GM23338 (cell line): ENCODE measurements at regions not wholly inside any gene's neighbourhood (a gene's known extent, or its start where the extent isn't known, plus 50 kb on each side); places are given as distances from the start of the nearest gene placed in this dataset.

Experiments used
- ATAC-seq: fragments of 200-7000 bp; cut with Tn5 transposase; 3 replicates; pipeline ENCODE4 v1.9.1; 2020
- DNase-seq: peaks from one replicate; pipeline ENCODE4 v3.0.0-alpha.2; 2015; ENCODE audit warnings: low spot score
- H2AFZ ChIP-seq: fragments of 200-600 bp; sonication (generic); 2 replicates; pipeline ENCODE4 v1.8.0; 2016; ENCODE audit warnings: antibody characterized with exemption, mild to moderate bottlenecking, moderate library complexity
- H3F3A ChIP-seq: fragments of 200-600 bp; sonication (generic); replicated peaks from 2 replicates; pipeline ENCODE4 v1.8.0; 2017; ENCODE audit warnings: antibody characterized with exemption, mixed run types, low read depth
- H3K27ac ChIP-seq: fragments of 200-600 bp; sonication (generic); 2 replicates; pipeline ENCODE4 v1.6.1; 2016; ENCODE audit warnings: low read depth
- H3K27me3 ChIP-seq: fragments of 200-600 bp; sonication (generic); 2 replicates; pipeline ENCODE4 v1.8.0; 2016; ENCODE audit warnings: mild to moderate bottlenecking, mixed run types, moderate library complexity; ENCODE audit not compliant: insufficient read depth
- H3K36me3 ChIP-seq: fragments of 200-600 bp; sonication (generic); 2 replicates; pipeline ENCODE4 v1.8.0; 2016; ENCODE audit warnings: mild to moderate bottlenecking; ENCODE audit not compliant: insufficient read depth
- H3K4me1 ChIP-seq: fragments of 200-600 bp; sonication (generic); 2 replicates; pipeline ENCODE4 v1.8.0; 2016; ENCODE audit warnings: mild to moderate bottlenecking, moderate library complexity; ENCODE audit not compliant: insufficient read depth
- H3K4me2 ChIP-seq: fragments of 200-600 bp; sonication (generic); 2 replicates; pipeline ENCODE4 v1.7.1; 2017; ENCODE audit warnings: mixed run types
- H3K4me3 ChIP-seq: fragments of 200-600 bp; sonication (generic); 2 replicates; pipeline ENCODE4 v1.6.1; 2016; ENCODE audit warnings: mixed run types
- H3K79me2 ChIP-seq: fragments of 200-600 bp; sonication (generic); replicated peaks from 2 replicates; pipeline ENCODE4 v1.8.0; 2017; ENCODE audit warnings: mild to moderate bottlenecking; ENCODE audit not compliant: insufficient read depth
- H3K9me2 ChIP-seq: fragments of 200-600 bp; sonication (generic); 2 replicates; pipeline ENCODE4 v1.8.0; 2017; ENCODE audit not compliant: insufficient read depth
- H4K20me1 ChIP-seq: fragments of 200-600 bp; sonication (generic); replicated peaks from 2 replicates; pipeline ENCODE4 v1.8.0; 2017; ENCODE audit warnings: mild to moderate bottlenecking; ENCODE audit not compliant: insufficient read depth
- H3K27ac Mint-ChIP-seq: 2 replicates; pipeline ENCODE4 v1.8.0; 2020; ENCODE audit warnings: inconsistent platforms, mild to moderate bottlenecking, moderate library complexity, mixed read lengths
- H3K27me3 Mint-ChIP-seq: 3 replicates; pipeline ENCODE4 v1.8.0; 2022; ENCODE audit warnings: low read depth, mild to moderate bottlenecking, moderate library complexity, mixed read lengths, inconsistent platforms; ENCODE audit not compliant: insufficient read depth, poor library complexity
- H3K36me3 Mint-ChIP-seq: 3 replicates; pipeline ENCODE4 v1.8.0; 2021; ENCODE audit warnings: low read depth, mild to moderate bottlenecking, inconsistent platforms, moderate library complexity, mixed read lengths
- H3K4me1 Mint-ChIP-seq: 3 replicates; pipeline ENCODE4 v1.8.0; 2020; ENCODE audit warnings: mild to moderate bottlenecking, inconsistent platforms, mixed read lengths
- H3K4me3 Mint-ChIP-seq: 3 replicates; pipeline ENCODE4 v1.8.0; 2021; ENCODE audit warnings: moderate library complexity, mild to moderate bottlenecking, inconsistent platforms, mixed read lengths
- H3K9me3 Mint-ChIP-seq: 3 replicates; pipeline ENCODE4 v1.8.0; 2020; ENCODE audit warnings: moderate library complexity, mild to moderate bottlenecking, inconsistent platforms, mixed read lengths
- CREB1 ChIP-seq: fragments of 250-450 bp; sonication (Bioruptor Pico); IDR thresholded peaks from 2 replicates; pipeline ENCODE4 v1.5.0; 2020; ENCODE audit warnings: low read depth, mild to moderate bottlenecking, moderate library complexity
- CTCF ChIP-seq, 2 experiments: fragments of 200-600 bp in 1 of 2; sonication (generic) in 1 of 2; conservative IDR thresholded peaks; 2 replicates each; pipeline versions ENCODE4 v1.5.1 to v1.6.1; 2016 to 2017; ENCODE audit warnings: antibody characterized with exemption in 2 of 2, low read depth in 2 of 2, mild to moderate bottlenecking in 2 of 2, moderate library complexity in 1 of 2
- ETS1 ChIP-seq: IDR thresholded peaks from 2 replicates; pipeline ENCODE4 v1.6.1; 2016; ENCODE audit warnings: antibody characterized with exemption
- EZH2 ChIP-seq: fragments of 200-600 bp; sonication (generic); IDR thresholded peaks from one replicate; pipeline ENCODE4 v1.8.0; 2017; ENCODE audit warnings: antibody characterized with exemption, mild to moderate bottlenecking, low read depth; ENCODE audit not compliant: unreplicated experiment
- EZH2phosphoT487 ChIP-seq: fragments of 200-600 bp; sonication (generic); IDR thresholded peaks from one replicate; pipeline ENCODE4 v1.8.1; 2018; ENCODE audit warnings: antibody characterized with exemption; ENCODE audit not compliant: unreplicated experiment
- JUNB ChIP-seq: IDR thresholded peaks from one replicate; pipeline ENCODE4 v1.6.1; 2016; ENCODE audit warnings: antibody characterized with exemption; ENCODE audit not compliant: unreplicated experiment
- NANOG ChIP-seq: IDR thresholded peaks from 2 replicates; pipeline ENCODE4 v1.6.1; 2016; ENCODE audit warnings: antibody characterized with exemption, borderline replicate concordance
- POLR2AphosphoS5 ChIP-seq: IDR thresholded peaks from 2 replicates; pipeline ENCODE4 v1.6.1; 2016; ENCODE audit warnings: antibody characterized with exemption, low read depth
- REST ChIP-seq: IDR thresholded peaks from one replicate; pipeline ENCODE4 v1.6.1; 2018; ENCODE audit warnings: antibody characterized with exemption; ENCODE audit not compliant: unreplicated experiment
- STAT1 ChIP-seq: IDR thresholded peaks from one replicate; pipeline ENCODE4 v1.6.1; 2016; ENCODE audit warnings: antibody characterized with exemption; ENCODE audit not compliant: unreplicated experiment
- ZNF114 ChIP-seq: fragments of 250-450 bp; sonication (Bioruptor Pico); IDR thresholded peaks from 2 replicates; pipeline ENCODE4 v1.5.0; 2020; ENCODE audit warnings: mild to moderate bottlenecking, moderate library complexity
- ZNF331 ChIP-seq: fragments of 250-450 bp; sonication (Bioruptor Pico); IDR thresholded peaks from 2 replicates; pipeline ENCODE4 v1.5.0; 2020; ENCODE audit warnings: low read depth, mild to moderate bottlenecking, moderate library complexity
- ZNF462 ChIP-seq: fragments of 250-450 bp; sonication (Bioruptor Pico); IDR thresholded peaks from 2 replicates; pipeline ENCODE4 v1.5.0; 2020; ENCODE audit warnings: mild to moderate bottlenecking, moderate library complexity

GRCh38 chr21:35384375-35384774, 335.3 kb upstream of the RUNX1 start:
- Histone ChIP-seq H3K79me2 (no peaks in the 10 kb centered on the region), H3K4me2 (no peak overlapping the region), H2AFZ (no peak overlapping the region), H3K4me1 (no peaks in the 10 kb centered on the region), H3K4me3 (no peak overlapping the region), H4K20me1 (no peaks in the 10 kb centered on the region), H3F3A (no peaks in the 10 kb centered on the region), H3K36me3 (no peaks in the 10 kb centered on the region), H3K9me2 (no peaks in the 10 kb centered on the region), H3K27ac (no peak overlapping the region), H3K27me3 (no peaks in the 10 kb centered on the region)
- Mint-ChIP-seq H3K27me3 (peaks cover 2% of the 10 kb centered on the region), H3K4me1 (peaks cover 5% of the 10 kb centered on the region; the same call in 2 of the 3 replicates), H3K27ac (no peak overlapping the region), H3K4me3 (no peak overlapping the region), H3K36me3 (no peaks in the 10 kb centered on the region), H3K9me3 (no peaks in the 10 kb centered on the region)
- TF ChIP-seq EZH2 (no peak), ZNF462 (CRISPR knock-in tag) (no peak), EZH2phosphoT487 (no peak), CTCF (conservative IDR thresholded peaks at IDR 0.05; ENCODE audit: low read depth in 2 of 2) (no peak), ZNF331 (CRISPR knock-in tag) (no peak), STAT1 (no peak), POLR2AphosphoS5 (no peak), ZNF114 (no peak), NANOG (no peak), CREB1 (CRISPR knock-in tag) (no peak), REST (no peak), ETS1 (no peak), JUNB (no peak)
- ATAC-seq: no peak
- DNase-seq: no peak
